ENCODE measurements at regions not wholly inside any gene's neighbourhood (a gene's known extent, or its start where the extent isn't known, plus 50 kb on each side); places are given as distances from the start of the nearest gene placed in this dataset.

DNA sequence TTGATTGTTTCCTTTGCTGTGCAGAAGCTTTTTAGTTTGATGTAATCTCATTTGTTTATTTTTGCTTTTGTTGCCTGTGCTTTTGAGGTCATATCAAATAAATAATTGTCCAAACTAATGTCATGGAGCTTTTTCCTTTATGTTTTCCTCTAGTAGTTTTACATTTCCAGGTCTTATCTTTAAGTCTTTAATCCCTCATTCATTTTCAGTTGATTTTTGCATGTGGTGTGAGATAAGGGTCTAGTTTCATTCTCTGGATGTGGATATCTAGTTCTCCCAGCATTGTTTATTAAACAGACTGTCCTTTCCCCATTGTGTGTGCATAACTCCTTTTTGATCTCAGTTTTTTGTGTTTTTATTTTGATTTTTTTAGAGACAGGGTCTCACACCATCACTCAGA lies 179.1 kb upstream of the STK26 start:
- H2AFZ ChIP-seq (ENCODE audit: low read length): no peak overlapping the region
- intact Hi-C loops (cut with micrococcal nuclease; ENCODE audit: unreplicated experiment): no loop called here
- H3K79me2 ChIP-seq (ENCODE audit: insufficient read depth, low read length): no peaks in the 10 kb centered on the region
- FAIRE-seq (no peak), DNase-seq (ENCODE audit: low spot score) (no peak), ATAC-seq (no peak)
- H3K4me1 ChIP-seq (ENCODE audit: insufficient read depth, low read length): 0 out of 2 replicates have a peak, but pooled peaks cover 10% of the 10 kb centered on the region
- ChIA-PET CTCF (ENCODE audit: low intra/inter-chr PET ratio, low total read pairs) (no interaction called here), POLR2A (no interaction called here)
- H4K20me1 ChIP-seq (ENCODE audit: insufficient read depth, low read length): no peaks in the 10 kb centered on the region
- BruUV-seq (replicated peaks): no TSS peak
- H3K27me3 ChIP-seq (ENCODE audit: control insufficient read depth in 1 of 2, insufficient read depth in 2 of 2, low read length in 2 of 2): no peaks in the 10 kb centered on the region
- no peak overlapping the region for H3K27ac ChIP-seq (ENCODE audit: extremely low read length, insufficient read depth, low read length)
- no peaks in the 10 kb centered on the region for H3K9me3 ChIP-seq (ENCODE audit: low read length)
- TF ChIP-seq ZNF337 (CRISPR knock-in tag; IDR thresholded peaks at IDR 0.05; ENCODE audit: borderline replicate concordance, low read depth): no peak
- TF ChIP-seq ZNF468 (CRISPR knock-in tag; IDR thresholded peaks at IDR 0.05): no peak
- TF ChIP-seq, protein P1, sequence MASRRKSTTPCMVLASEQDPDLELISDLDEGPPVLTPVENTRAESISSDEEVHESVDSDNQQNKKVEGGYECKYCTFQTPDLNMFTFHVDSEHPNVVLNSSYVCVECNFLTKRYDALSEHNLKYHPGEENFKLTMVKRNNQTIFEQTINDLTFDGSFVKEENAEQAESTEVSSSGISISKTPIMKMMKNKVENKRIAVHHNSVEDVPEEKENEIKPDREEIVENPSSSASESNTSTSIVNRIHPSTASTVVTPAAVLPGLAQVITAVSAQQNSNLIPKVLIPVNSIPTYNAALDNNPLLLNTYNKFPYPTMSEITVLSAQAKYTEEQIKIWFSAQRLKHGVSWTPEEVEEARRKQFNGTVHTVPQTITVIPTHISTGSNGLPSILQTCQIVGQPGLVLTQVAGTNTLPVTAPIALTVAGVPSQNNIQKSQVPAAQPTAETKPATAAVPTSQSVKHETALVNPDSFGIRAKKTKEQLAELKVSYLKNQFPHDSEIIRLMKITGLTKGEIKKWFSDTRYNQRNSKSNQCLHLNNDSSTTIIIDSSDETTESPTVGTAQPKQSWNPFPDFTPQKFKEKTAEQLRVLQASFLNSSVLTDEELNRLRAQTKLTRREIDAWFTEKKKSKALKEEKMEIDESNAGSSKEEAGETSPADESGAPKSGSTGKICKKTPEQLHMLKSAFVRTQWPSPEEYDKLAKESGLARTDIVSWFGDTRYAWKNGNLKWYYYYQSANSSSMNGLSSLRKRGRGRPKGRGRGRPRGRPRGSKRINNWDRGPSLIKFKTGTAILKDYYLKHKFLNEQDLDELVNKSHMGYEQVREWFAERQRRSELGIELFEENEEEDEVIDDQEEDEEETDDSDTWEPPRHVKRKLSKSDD (CRISPR knock-in tag; IDR thresholded peaks at IDR 0.05; ENCODE audit: low read depth): no peak
- TF ChIP-seq MAZ (IDR thresholded peaks at IDR 0.05; ENCODE audit: borderline replicate concordance, low read depth, low read length): no peak
- no peak for TF ChIP-seq MAZ (CRISPR knock-in tag; IDR thresholded peaks at IDR 0.05; ENCODE audit: low read depth)
- no peak for TF ChIP-seq ZNF343 (CRISPR knock-in tag; IDR thresholded peaks at IDR 0.05)
- TF ChIP-seq MATR3 (CRISPR knock-in tag; IDR thresholded peaks at IDR 0.05): no peak
- TF ChIP-seq IRX3 (CRISPR knock-in tag; IDR thresholded peaks at IDR 0.05; ENCODE audit: borderline replicate concordance, low read depth): no peak
- no peaks in the 10 kb centered on the region for H3K36me3 ChIP-seq (replicated peaks in 1 of 2; ENCODE audit: control insufficient read depth in 1 of 2, insufficient read depth in 2 of 2, low read length in 2 of 2)
- H3K4me2 ChIP-seq (ENCODE audit: low read depth, low read length): no peak overlapping the region
- no peak overlapping the region for H3K9ac ChIP-seq (ENCODE audit: insufficient read depth, low read depth, low read length)
- no peak overlapping the region for H3K4me3 ChIP-seq (replicated peaks in 1 of 3; ENCODE audit: insufficient read depth in 1 of 3, low read depth in 2 of 3, low read length in 3 of 3)
- in situ Hi-C loops (cut with HindIII; ENCODE audit: extremely low pct_ligation_motif_present, low pct_unique_long_range_greater_than_20kb): loop anchor here (10.0 kb wide), 1 partner anchor 791 kb away; no protein-coding TSS in a partner anchor

All from HepG2 (cell line).